Thoracic aorta (tissue), 2 donors: ENCODE measurements at regions not wholly inside any gene's neighbourhood (a gene's known extent, or its start where the extent isn't known, plus 50 kb on each side); places are given as distances from the start of the nearest gene placed in this dataset.

ENCODE experiments used
- ATAC-seq: fragments of 150-250 bp; one replicate; pipeline ENCODE4 v1.8.0; 2017; ENCODE audit warnings: low read depth; ENCODE audit not compliant: insufficient number of reproducible peaks, low FRiP score
- DNase-seq: peaks from one replicate; pipeline ENCODE4 v3.0.0-alpha.2; 2020; ENCODE audit warnings: low spot score
- H3K27ac ChIP-seq, 2 donors: fragments of 200-600 bp; sonication (generic); 1 replicate in 1 of 2; 2 replicates in 1 of 2; pipeline ENCODE4 v1.5.1; 2016; ENCODE audit warnings: mild to moderate bottlenecking in 2 of 2, moderate library complexity in 2 of 2
- H3K27me3 ChIP-seq: fragments of 200-600 bp; sonication (generic); replicated peaks from 2 replicates; pipeline ENCODE4 v1.6.0; 2016; ENCODE audit warnings: mild to moderate bottlenecking; ENCODE audit not compliant: insufficient read depth
- H3K36me3 ChIP-seq: fragments of 200-600 bp; sonication (generic); one replicate; pipeline ENCODE4 v1.5.1; 2016
- H3K4me1 ChIP-seq, 2 donors: fragments of 200-600 bp; sonication (generic); 1 replicate in 1 of 2; 2 replicates in 1 of 2; pipeline versions ENCODE4 v1.5.1 to v1.6.0; 2016; ENCODE audit warnings: low read depth in 2 of 2, mild to moderate bottlenecking in 1 of 2; ENCODE audit not compliant: control insufficient read depth in 1 of 2
- H3K4me3 ChIP-seq: fragments of 200-600 bp; sonication (generic); 2 replicates; pipeline ENCODE4 v1.5.1; 2016; ENCODE audit warnings: mild to moderate bottlenecking
- H3K9me3 ChIP-seq: fragments of 200-600 bp; sonication (generic); 2 replicates; pipeline ENCODE4 v1.5.1; 2016
- CTCF ChIP-seq: fragments of 200-600 bp; sonication (generic); IDR thresholded peaks from one replicate; pipeline ENCODE4 v1.5.1; 2019; ENCODE audit warnings: antibody characterized with exemption

GRCh38 chr4:179858221-179858620 lies 2385.0 kb upstream of the TENM3 start:
- H3K4me1 ChIP-seq = no peaks in the 10 kb centered on the region
- DNase-seq (no peak), ATAC-seq (no peak)
- H3K27ac ChIP-seq = no peak overlapping the region
- no peak for TF ChIP-seq CTCF
- no peak overlapping the region for H3K4me3 ChIP-seq
- H3K27me3 ChIP-seq = no peaks in the 10 kb centered on the region
- H3K9me3 ChIP-seq = no peaks in the 10 kb centered on the region
- no peaks in the 10 kb centered on the region for H3K36me3 ChIP-seq

- Histone ChIP-seq H3K9me3 (no peaks in the 10 kb centered on the region), H3K4me1 (no peaks in the 10 kb centered on the region), H3K27me3 (no peaks in the 10 kb centered on the region), H3K4me3 (no peak overlapping the region), H3K36me3 (no peaks in the 10 kb centered on the region), H3K27ac (no peak overlapping the region)
- DNase-seq (no peak), ATAC-seq (no peak)
- TF ChIP-seq CTCF = no peak
These were observed 2375.8 kb upstream of the TENM3 start for GRCh38 chr4:179867300-179867878.

GRCh38 chr4:179871726-179872125 lies 2371.5 kb upstream of the TENM3 start:
- H3K27me3 ChIP-seq = no peaks in the 10 kb centered on the region
- H3K4me1 ChIP-seq = no peaks in the 10 kb centered on the region
- no peak for TF ChIP-seq CTCF
- no peak for DNase-seq
- H3K36me3 ChIP-seq = no peaks in the 10 kb centered on the region
- no peaks in the 10 kb centered on the region for H3K9me3 ChIP-seq
- no peak overlapping the region for H3K4me3 ChIP-seq
- no peak overlapping the region for H3K27ac ChIP-seq
- ATAC-seq = no peak

- no peak overlapping the region for H3K27ac ChIP-seq
- ATAC-seq (no peak), DNase-seq (no peak)
- no peaks in the 10 kb centered on the region for H3K4me1 ChIP-seq
- H3K4me3 ChIP-seq = no peak overlapping the region
- no peak for TF ChIP-seq CTCF
- H3K9me3 ChIP-seq = no peaks in the 10 kb centered on the region
- H3K27me3 ChIP-seq = no peaks in the 10 kb centered on the region
- H3K36me3 ChIP-seq = no peaks in the 10 kb centered on the region
These were observed 2370.4 kb upstream of the TENM3 start for GRCh38 chr4:179872755-179873154.

- DNase-seq (no peak), ATAC-seq (no peak)
- Histone ChIP-seq H3K27ac (no peak overlapping the region), H3K4me1 (no peaks in the 10 kb centered on the region), H3K9me3 (no peaks in the 10 kb centered on the region), H3K36me3 (no peaks in the 10 kb centered on the region), H3K4me3 (no peak overlapping the region), H3K27me3 (no peaks in the 10 kb centered on the region)
- TF ChIP-seq CTCF = no peak
These were observed 2362.4 kb upstream of the TENM3 start for GRCh38 chr4:179880756-179881155.
